ENCODE measurements at regions not wholly inside any gene's neighbourhood (a gene's known extent, or its start where the extent isn't known, plus 50 kb on each side); places are given as distances from the start of the nearest gene placed in this dataset.

GRCh38 chr9:73981405-73981804 lies 515.7 kb upstream of the RORB start:
- Histone ChIP-seq H3K27ac (no peak overlapping the region), H3K36me3 (ENCODE audit: insufficient read depth, low read length) (no peaks in the 10 kb centered on the region), H3K9me3 (ENCODE audit: low read depth, low read length) (no peaks in the 10 kb centered on the region), H3K4me3 (no peak overlapping the region), H3K9ac (ENCODE audit: insufficient read length) (no peak overlapping the region)
- DNase-seq (ENCODE audit: low read depth, low spot score) = no peak
- no peak for TF ChIP-seq FOXP2 (optimal IDR thresholded peaks at IDR 0.05; ENCODE audit: control extremely low read depth, extremely low read length, insufficient read depth)
- no peak for TF ChIP-seq EZH2 (IDR thresholded peaks at IDR 0.05)
- no peak for TF ChIP-seq POLR2AphosphoS5 (IDR thresholded peaks at IDR 0.05; ENCODE audit: borderline replicate concordance, low read depth, low read length)

- Histone ChIP-seq H3K27ac (no peak overlapping the region), H3K36me3 (ENCODE audit: insufficient read depth, low read length) (no peaks in the 10 kb centered on the region), H3K9me3 (ENCODE audit: low read depth, low read length) (no peaks in the 10 kb centered on the region), H3K4me3 (no peak overlapping the region), H3K9ac (ENCODE audit: insufficient read length) (no peak overlapping the region)
- DNase-seq (ENCODE audit: low read depth, low spot score) = no peak
- TF ChIP-seq EZH2 (IDR thresholded peaks at IDR 0.05) (no peak), POLR2AphosphoS5 (IDR thresholded peaks at IDR 0.05; ENCODE audit: borderline replicate concordance, low read depth, low read length) (no peak), FOXP2 (optimal IDR thresholded peaks at IDR 0.05; ENCODE audit: control extremely low read depth, extremely low read length, insufficient read depth) (no peak)
Observed at GRCh38 chr9:73995836-73996235, 501.3 kb upstream of the RORB start.

- H3K4me3 ChIP-seq = no peak overlapping the region
- DNase-seq (ENCODE audit: low read depth, low spot score) = no peak
- TF ChIP-seq EZH2 (IDR thresholded peaks at IDR 0.05) (no peak), POLR2AphosphoS5 (IDR thresholded peaks at IDR 0.05; ENCODE audit: borderline replicate concordance, low read depth, low read length) (no peak), FOXP2 (optimal IDR thresholded peaks at IDR 0.05; ENCODE audit: control extremely low read depth, extremely low read length, insufficient read depth) (no peak)
- H3K9ac ChIP-seq (ENCODE audit: insufficient read length) = no peak overlapping the region
- no peaks in the 10 kb centered on the region for H3K9me3 ChIP-seq (ENCODE audit: low read depth, low read length)
- no peaks in the 10 kb centered on the region for H3K36me3 ChIP-seq (ENCODE audit: insufficient read depth, low read length)
- no peak overlapping the region for H3K27ac ChIP-seq
Observed at GRCh38 chr9:73996844-73997243, 500.3 kb upstream of the RORB start.

GRCh38 chr9:74001382-74001781 lies 495.8 kb upstream of the RORB start:
- TF ChIP-seq FOXP2 (optimal IDR thresholded peaks at IDR 0.05; ENCODE audit: control extremely low read depth, extremely low read length, insufficient read depth) (no peak), EZH2 (IDR thresholded peaks at IDR 0.05) (no peak), POLR2AphosphoS5 (IDR thresholded peaks at IDR 0.05; ENCODE audit: borderline replicate concordance, low read depth, low read length) (no peak)
- no peaks in the 10 kb centered on the region for H3K9me3 ChIP-seq (ENCODE audit: low read depth, low read length)
- H3K9ac ChIP-seq (ENCODE audit: insufficient read length) = no peak overlapping the region
- no peak for DNase-seq (ENCODE audit: low read depth, low spot score)
- no peak overlapping the region for H3K4me3 ChIP-seq
- no peak overlapping the region for H3K27ac ChIP-seq
- no peaks in the 10 kb centered on the region for H3K36me3 ChIP-seq (ENCODE audit: insufficient read depth, low read length)

- H3K9ac ChIP-seq (ENCODE audit: insufficient read length) = no peak overlapping the region
- no peak overlapping the region for H3K4me3 ChIP-seq
- peak; percentile 1 for DNase-seq (ENCODE audit: low read depth, low spot score)
- H3K9me3 ChIP-seq (ENCODE audit: low read depth, low read length) = no peaks in the 10 kb centered on the region
- no peak for TF ChIP-seq POLR2AphosphoS5 (IDR thresholded peaks at IDR 0.05; ENCODE audit: borderline replicate concordance, low read depth, low read length)
- TF ChIP-seq FOXP2 (optimal IDR thresholded peaks at IDR 0.05; ENCODE audit: control extremely low read depth, extremely low read length, insufficient read depth) = no peak
- H3K27ac ChIP-seq = no peak overlapping the region
- H3K36me3 ChIP-seq (ENCODE audit: insufficient read depth, low read length) = no peaks in the 10 kb centered on the region
Observed at GRCh38 chr9:74006935-74007334, 490.2 kb upstream of the RORB start.

DNA sequence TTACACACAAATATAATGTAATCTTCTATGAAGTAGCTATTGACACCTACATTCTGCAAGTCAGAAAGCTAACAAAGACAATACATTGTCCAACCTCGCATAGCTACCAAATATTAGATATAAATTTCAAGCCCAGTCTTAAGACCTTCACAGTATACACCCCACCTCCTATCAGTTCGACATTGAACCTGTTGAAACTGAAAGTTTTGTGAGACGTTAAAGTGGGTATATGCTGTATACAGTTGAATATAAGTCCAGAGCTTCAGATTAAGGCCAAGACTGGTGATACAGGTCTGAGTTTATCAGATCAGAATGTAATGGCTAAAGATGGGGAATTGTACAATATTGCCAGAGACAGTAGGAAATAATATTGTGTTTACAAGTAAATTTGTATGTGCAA lies 489.3 kb upstream of the RORB start:
- no peak overlapping the region for H3K27ac ChIP-seq
- no peak overlapping the region for H3K4me3 ChIP-seq
- TF ChIP-seq POLR2AphosphoS5 (IDR thresholded peaks at IDR 0.05; ENCODE audit: borderline replicate concordance, low read depth, low read length) (no peak), FOXP2 (optimal IDR thresholded peaks at IDR 0.05; ENCODE audit: control extremely low read depth, extremely low read length, insufficient read depth) (no peak), EZH2 (IDR thresholded peaks at IDR 0.05) (no peak)
- H3K9ac ChIP-seq (ENCODE audit: insufficient read length) = no peak overlapping the region
- no peaks in the 10 kb centered on the region for H3K36me3 ChIP-seq (ENCODE audit: insufficient read depth, low read length)
- no peaks in the 10 kb centered on the region for H3K9me3 ChIP-seq (ENCODE audit: low read depth, low read length)
- DNase-seq (ENCODE audit: low read depth, low spot score) = no peak

- no peak overlapping the region for H3K4me3 ChIP-seq
- no peak overlapping the region for H3K27ac ChIP-seq
- H3K9me3 ChIP-seq (ENCODE audit: low read depth, low read length) = no peaks in the 10 kb centered on the region
- no peak for TF ChIP-seq FOXP2 (optimal IDR thresholded peaks at IDR 0.05; ENCODE audit: control extremely low read depth, extremely low read length, insufficient read depth)
- no peak for TF ChIP-seq POLR2AphosphoS5 (IDR thresholded peaks at IDR 0.05; ENCODE audit: borderline replicate concordance, low read depth, low read length)
- no peak for TF ChIP-seq EZH2 (IDR thresholded peaks at IDR 0.05)
- no peaks in the 10 kb centered on the region for H3K36me3 ChIP-seq (ENCODE audit: insufficient read depth, low read length)
- H3K9ac ChIP-seq (ENCODE audit: insufficient read length) = no peak overlapping the region
- no peak for DNase-seq (ENCODE audit: low read depth, low spot score)
Observed at GRCh38 chr9:74016004-74016403, 481.1 kb upstream of the RORB start.

DNA sequence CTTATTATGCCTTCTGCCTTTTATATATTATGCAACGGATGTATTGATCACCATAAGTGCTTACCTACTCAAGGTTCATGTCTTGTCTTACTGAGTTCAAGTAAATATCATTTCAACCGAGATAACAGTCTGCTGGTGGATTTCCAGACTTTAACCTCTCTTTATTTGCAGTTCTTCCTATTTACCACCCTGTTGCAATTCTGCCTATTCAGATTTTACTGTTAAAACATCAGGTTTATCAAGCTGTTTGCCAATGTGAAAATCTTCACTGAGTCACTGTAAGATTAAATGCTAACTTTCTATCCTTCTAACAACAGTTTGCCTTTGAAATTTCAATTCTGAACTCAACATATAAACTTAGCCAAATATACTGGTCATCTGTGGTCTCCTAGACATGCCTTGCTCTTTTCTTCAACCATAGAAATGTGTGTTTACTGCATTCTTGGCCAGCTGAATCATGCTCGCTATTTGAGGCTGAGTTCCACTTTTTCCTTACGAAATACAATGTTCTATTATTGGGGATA lies 471.7 kb upstream of the RORB start:
- Histone ChIP-seq H3K36me3 (ENCODE audit: insufficient read depth, low read length) (no peaks in the 10 kb centered on the region), H3K27ac (no peak overlapping the region), H3K9me3 (ENCODE audit: low read depth, low read length) (no peaks in the 10 kb centered on the region), H3K4me3 (no peak overlapping the region), H3K9ac (ENCODE audit: insufficient read length) (no peak overlapping the region)
- no peak for DNase-seq (ENCODE audit: low read depth, low spot score)
- no peak for TF ChIP-seq POLR2AphosphoS5 (IDR thresholded peaks at IDR 0.05; ENCODE audit: borderline replicate concordance, low read depth, low read length)
- no peak for TF ChIP-seq EZH2 (IDR thresholded peaks at IDR 0.05)
- no peak for TF ChIP-seq FOXP2 (optimal IDR thresholded peaks at IDR 0.05; ENCODE audit: control extremely low read depth, extremely low read length, insufficient read depth)

DNA sequence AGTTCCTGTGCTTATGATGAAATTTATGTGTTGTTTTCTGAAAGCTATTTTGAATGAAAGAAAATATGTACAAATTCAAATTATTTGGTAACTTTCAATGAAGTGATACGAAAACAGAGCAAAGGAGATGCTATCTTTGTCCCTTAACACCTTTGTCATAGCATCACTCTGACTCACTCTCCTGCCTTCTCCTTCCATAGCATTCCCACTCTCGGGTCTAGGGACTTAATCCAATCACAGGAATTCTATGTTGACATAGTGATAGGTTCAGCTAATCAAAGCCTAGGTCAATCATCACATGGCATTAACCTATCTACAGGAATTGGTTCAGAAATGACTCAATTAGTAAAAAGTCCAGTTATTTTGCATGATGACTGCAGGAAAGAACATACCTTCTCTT lies 464.7 kb upstream of the RORB start:
- no peak for TF ChIP-seq FOXP2 (optimal IDR thresholded peaks at IDR 0.05; ENCODE audit: control extremely low read depth, extremely low read length, insufficient read depth)
- no peak overlapping the region for H3K4me3 ChIP-seq
- no peaks in the 10 kb centered on the region for H3K36me3 ChIP-seq (ENCODE audit: insufficient read depth, low read length)

More for the DNA sequence above, 464.7 kb upstream of the RORB start:
- no peak overlapping the region for H3K27ac ChIP-seq
- H3K9ac ChIP-seq (ENCODE audit: insufficient read length) = no peak overlapping the region
- no peaks in the 10 kb centered on the region for H3K9me3 ChIP-seq (ENCODE audit: low read depth, low read length)
- DNase-seq (ENCODE audit: low read depth, low spot score) = no peak
